BLaER1 (cell line): ENCODE measurements at regions not wholly inside any gene's neighbourhood (a gene's known extent, or its start where the extent isn't known, plus 50 kb on each side); places are given as distances from the start of the nearest gene placed in this dataset.

ENCODE experiments used
- H3K27ac ChIP-seq: shearing (Covaris generic); formaldehyde crosslinking; 2 replicates; pipeline ENCODE4 v1.8.1; 2022
- H3K27me3 ChIP-seq: shearing (Covaris generic); formaldehyde crosslinking; 2 replicates; pipeline ENCODE4 v1.8.1; 2022
- H3K36me3 ChIP-seq: shearing (Covaris generic); formaldehyde crosslinking; 2 replicates; pipeline ENCODE4 v1.8.1; 2022
- H3K4me1 ChIP-seq: shearing (Covaris generic); formaldehyde crosslinking; 2 replicates; pipeline ENCODE4 v1.8.1; 2022
- H3K4me2 ChIP-seq: shearing (Covaris generic); formaldehyde crosslinking; 2 replicates; pipeline ENCODE4 v1.8.1; 2022
- H3K4me3 ChIP-seq: shearing (Covaris generic); formaldehyde crosslinking; 2 replicates; pipeline ENCODE4 v1.8.1; 2022
- H3K9ac ChIP-seq: shearing (Covaris generic); formaldehyde crosslinking; 2 replicates; pipeline ENCODE4 v1.8.1; 2022
- H3K9me3 ChIP-seq: shearing (Covaris generic); formaldehyde crosslinking; 2 replicates; pipeline ENCODE4 v1.8.1; 2022
- H4K20me1 ChIP-seq: shearing (Covaris generic); formaldehyde crosslinking; 2 replicates; pipeline ENCODE4 v1.8.1; 2022
- Cebpa-rat ChIP-seq: shearing (Covaris generic); IDR thresholded peaks from 2 replicates; pipeline ENCODE4 v1.8.1; 2022

- Histone ChIP-seq H3K4me2 (no peak overlapping the region), H3K9me3 (no peaks in the 10 kb centered on the region), H3K27me3 (no peaks in the 10 kb centered on the region), H3K27ac (no peak overlapping the region), H3K36me3 (no peaks in the 10 kb centered on the region), H3K4me3 (no peak overlapping the region), H3K9ac (no peak overlapping the region), H4K20me1 (no peaks in the 10 kb centered on the region), H3K4me1 (peaks cover 15% of the 10 kb centered on the region)
- no peak for TF ChIP-seq Cebpa-rat
Observed at GRCh38 chr16:66041907-66042306, 324.6 kb upstream of the CDH5 start.

GRCh38 chr16:66039793-66040192 is 326.7 kb upstream of the CDH5 start:
- Histone ChIP-seq H3K36me3 (no peaks in the 10 kb centered on the region), H3K9ac (no peak overlapping the region), H3K4me2 (peak overlapping the region; percentile 40), H4K20me1 (no peaks in the 10 kb centered on the region), H3K4me1 (peaks cover 26% of the 10 kb centered on the region), H3K4me3 (no peak overlapping the region), H3K27ac (no peak overlapping the region), H3K27me3 (no peaks in the 10 kb centered on the region), H3K9me3 (no peaks in the 10 kb centered on the region)
- no peak for TF ChIP-seq Cebpa-rat

DNA sequence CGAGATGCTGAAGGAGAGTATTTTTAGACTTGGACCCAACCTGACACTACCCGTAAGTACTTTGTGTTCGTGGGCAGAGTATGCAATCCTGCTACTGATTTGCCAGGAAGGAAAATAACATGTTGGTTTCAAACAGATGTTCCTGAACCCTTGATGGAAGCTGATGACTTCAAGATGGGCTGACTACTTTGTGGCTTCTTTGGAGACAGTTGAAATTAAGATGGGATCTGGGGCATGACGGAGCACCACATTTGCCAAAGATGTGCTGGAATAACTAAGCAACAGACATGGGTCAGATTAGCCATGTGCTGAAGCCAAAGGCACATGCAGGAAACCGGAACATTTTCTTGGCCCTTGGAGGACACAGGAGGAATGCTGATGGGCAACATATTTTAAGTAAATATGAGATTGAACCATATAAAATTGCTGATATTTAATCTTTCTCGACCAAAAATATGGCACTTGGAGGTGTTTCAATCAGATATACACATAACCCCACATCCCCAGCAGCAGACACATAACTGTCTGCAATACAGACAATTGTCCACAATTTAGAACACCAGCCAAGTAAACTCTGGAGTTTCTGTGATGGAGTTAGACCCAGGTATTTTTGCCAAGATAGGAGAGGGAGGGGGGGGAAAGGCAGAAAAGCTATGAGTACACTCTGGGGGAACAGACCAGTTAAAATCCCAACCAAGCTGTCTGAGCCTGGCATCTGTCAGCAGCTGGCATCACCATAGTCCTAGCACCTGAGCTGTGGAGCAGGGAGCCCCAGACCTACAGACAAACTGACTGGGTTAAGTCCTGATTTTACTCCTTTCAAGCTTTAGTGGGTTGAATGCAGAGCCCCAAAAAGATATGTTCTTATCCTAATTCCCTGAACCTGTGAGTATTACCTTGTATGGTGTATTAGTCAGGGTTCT is 329.4 kb upstream of the CDH5 start:
- H3K4me3 ChIP-seq: no peak overlapping the region
- no peak overlapping the region for H3K9ac ChIP-seq
- peak overlapping the region; percentile 32 for H3K4me2 ChIP-seq
- no peaks in the 10 kb centered on the region for H3K9me3 ChIP-seq
- H3K36me3 ChIP-seq: no peaks in the 10 kb centered on the region
- no peaks in the 10 kb centered on the region for H4K20me1 ChIP-seq
- no peak overlapping the region for H3K27ac ChIP-seq
- peaks cover 26% of the 10 kb centered on the region for H3K4me1 ChIP-seq
- no peaks in the 10 kb centered on the region for H3K27me3 ChIP-seq
- TF ChIP-seq Cebpa-rat: no peak

DNA sequence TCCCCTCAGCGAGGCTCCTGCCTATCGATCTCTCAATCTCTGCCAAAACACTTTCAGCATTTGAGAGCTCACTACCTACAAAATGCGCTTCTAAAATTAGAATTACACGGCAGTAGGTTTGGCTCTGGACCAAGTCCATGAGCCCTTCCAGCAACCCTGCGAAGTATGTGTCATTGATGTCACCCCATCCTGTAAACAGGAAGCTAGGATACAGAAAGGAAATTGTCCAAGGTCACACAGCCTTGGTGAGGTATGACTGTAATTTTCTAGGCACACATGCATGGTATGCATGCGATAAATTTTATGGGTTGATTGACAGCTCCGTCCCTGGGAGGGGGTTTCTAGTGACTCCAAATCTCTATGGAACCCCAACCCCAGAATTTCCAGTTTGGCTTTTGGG is 330.3 kb upstream of the CDH5 start:
- H3K4me3 ChIP-seq: no peak overlapping the region
- H4K20me1 ChIP-seq: no peaks in the 10 kb centered on the region
- no peak overlapping the region for H3K27ac ChIP-seq
- H3K4me1 ChIP-seq: peaks cover 26% of the 10 kb centered on the region
- H3K4me2 ChIP-seq: 0 out of 2 replicates have a peak overlapping the region, but pooled peaks have one; percentile 32
- no peaks in the 10 kb centered on the region for H3K9me3 ChIP-seq
- no peak for TF ChIP-seq Cebpa-rat
- no peaks in the 10 kb centered on the region for H3K36me3 ChIP-seq
- H3K9ac ChIP-seq: no peak overlapping the region
- H3K27me3 ChIP-seq: no peaks in the 10 kb centered on the region

GRCh38 chr16:66035096-66035495 is 331.4 kb upstream of the CDH5 start:
- Histone ChIP-seq H3K9me3 (no peaks in the 10 kb centered on the region), H3K4me3 (no peak overlapping the region), H3K27ac (no peak overlapping the region), H3K4me2 (no peak overlapping the region), H4K20me1 (no peaks in the 10 kb centered on the region), H3K4me1 (peaks cover 21% of the 10 kb centered on the region), H3K27me3 (no peaks in the 10 kb centered on the region), H3K9ac (no peak overlapping the region), H3K36me3 (no peaks in the 10 kb centered on the region)
- TF ChIP-seq Cebpa-rat: no peak

DNA sequence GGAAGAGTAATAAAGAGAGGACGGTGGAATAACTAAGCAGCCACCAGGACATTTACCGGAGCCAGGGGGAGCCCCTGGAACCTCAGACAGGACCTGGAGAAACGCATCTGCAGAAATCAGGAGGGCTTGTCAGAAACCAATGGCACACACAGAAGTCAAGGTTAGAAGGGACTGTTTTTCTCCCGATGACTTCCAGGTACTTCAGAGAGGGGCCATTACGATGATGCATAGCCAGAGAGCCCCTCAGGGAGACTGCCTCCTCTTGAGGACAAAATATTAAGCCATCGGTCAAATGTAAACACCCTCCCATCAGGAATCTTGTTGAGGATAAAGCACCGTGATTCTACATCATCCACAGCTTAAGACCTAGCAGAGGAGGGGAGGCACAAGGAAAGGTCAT is 333.6 kb upstream of the CDH5 start:
- Histone ChIP-seq H3K27me3 (no peaks in the 10 kb centered on the region), H3K36me3 (no peaks in the 10 kb centered on the region), H3K4me2 (no peak overlapping the region), H3K9ac (no peak overlapping the region), H3K4me3 (no peak overlapping the region), H3K4me1 (peaks cover 12% of the 10 kb centered on the region; the same call in 1 of the 2 replicates), H3K27ac (no peak overlapping the region), H3K9me3 (no peaks in the 10 kb centered on the region), H4K20me1 (no peaks in the 10 kb centered on the region)
- TF ChIP-seq Cebpa-rat: no peak

DNA sequence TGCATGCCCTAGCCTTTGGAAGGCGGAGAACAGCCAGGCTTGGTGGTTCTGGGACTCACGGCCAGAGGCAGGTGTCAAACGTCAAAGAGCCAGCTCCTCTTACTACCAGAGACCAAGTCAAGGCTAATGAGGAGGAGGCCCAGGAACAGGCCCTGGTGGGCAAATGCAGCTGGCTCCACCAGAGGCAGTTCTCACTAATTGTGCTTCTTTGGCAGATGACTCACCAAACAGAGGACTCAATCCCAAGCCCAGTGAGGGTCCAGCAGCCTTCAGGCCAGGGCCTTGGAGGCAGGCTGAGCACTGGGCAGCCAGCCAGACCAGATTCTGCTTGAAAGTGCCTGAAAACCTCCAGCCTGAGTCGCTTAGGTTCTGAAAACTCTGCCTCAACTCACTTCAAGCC is 336.5 kb upstream of the CDH5 start:
- Histone ChIP-seq H3K36me3 (no peaks in the 10 kb centered on the region), H3K27me3 (no peaks in the 10 kb centered on the region), H3K4me3 (no peak overlapping the region), H4K20me1 (no peaks in the 10 kb centered on the region), H3K9ac (no peak overlapping the region), H3K4me1 (no peaks in the 10 kb centered on the region), H3K4me2 (no peak overlapping the region), H3K9me3 (peaks cover 2% of the 10 kb centered on the region), H3K27ac (no peak overlapping the region)
- no peak for TF ChIP-seq Cebpa-rat

GRCh38 chr16:66028510-66029216 is 337.8 kb upstream of the CDH5 start:
- no peak for TF ChIP-seq Cebpa-rat
- no peak overlapping the region for H3K9ac ChIP-seq
- H3K27ac ChIP-seq: no peak overlapping the region
- peaks cover 13% of the 10 kb centered on the region for H3K9me3 ChIP-seq
- H4K20me1 ChIP-seq: no peaks in the 10 kb centered on the region
- H3K4me1 ChIP-seq: no peaks in the 10 kb centered on the region
- no peak overlapping the region for H3K4me2 ChIP-seq
- H3K36me3 ChIP-seq: no peaks in the 10 kb centered on the region
- no peak overlapping the region for H3K4me3 ChIP-seq
- no peaks in the 10 kb centered on the region for H3K27me3 ChIP-seq

GRCh38 chr16:66026787-66027330 is 339.6 kb upstream of the CDH5 start:
- peaks cover 13% of the 10 kb centered on the region for H3K9me3 ChIP-seq
- no peak overlapping the region for H3K9ac ChIP-seq
- H3K27me3 ChIP-seq: no peaks in the 10 kb centered on the region
- no peak overlapping the region for H3K4me3 ChIP-seq
- H3K4me1 ChIP-seq: no peaks in the 10 kb centered on the region
- H3K4me2 ChIP-seq: no peak overlapping the region
- H4K20me1 ChIP-seq: no peaks in the 10 kb centered on the region
- TF ChIP-seq Cebpa-rat: no peak
- no peak overlapping the region for H3K27ac ChIP-seq
- no peaks in the 10 kb centered on the region for H3K36me3 ChIP-seq

DNA sequence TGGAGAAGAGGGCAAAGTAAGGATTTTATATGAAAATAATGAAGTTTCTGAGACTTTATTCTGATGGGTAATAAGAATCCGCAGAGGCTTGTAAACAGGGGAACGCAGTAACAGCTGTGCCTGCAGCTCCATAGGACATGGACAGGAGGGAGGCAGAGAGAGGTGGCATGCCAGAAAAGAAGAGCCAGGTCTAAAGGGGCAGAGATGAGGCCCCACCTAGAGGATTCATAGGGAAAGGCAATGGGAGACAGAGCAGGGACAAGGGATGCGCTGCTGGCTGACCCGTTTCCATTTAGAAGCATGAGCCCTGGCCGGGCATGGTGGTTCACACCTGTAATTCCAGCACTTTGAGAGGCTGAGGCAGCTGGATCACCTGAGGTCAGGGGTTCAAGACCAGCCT is 340.3 kb upstream of the CDH5 start:
- Histone ChIP-seq H3K4me2 (no peak overlapping the region), H4K20me1 (no peaks in the 10 kb centered on the region), H3K27me3 (no peaks in the 10 kb centered on the region), H3K36me3 (no peaks in the 10 kb centered on the region), H3K9ac (no peak overlapping the region), H3K9me3 (peaks cover 13% of the 10 kb centered on the region), H3K27ac (no peak overlapping the region), H3K4me3 (no peak overlapping the region), H3K4me1 (no peaks in the 10 kb centered on the region)
- TF ChIP-seq Cebpa-rat: no peak
